ENCODE measurements at regions not wholly inside any gene's neighbourhood (a gene's known extent, or its start where the extent isn't known, plus 50 kb on each side); places are given as distances from the start of the nearest gene placed in this dataset.

GRCh38 chr2:105649534-105649933, 95.2 kb upstream of the NCK2 start:
- TF ChIP-seq CTCF (IDR thresholded peaks at IDR 0.05; ENCODE audit: low read depth, low read length) (no peak), POLR2A (IDR thresholded peaks at IDR 0.05; ENCODE audit: extremely low read depth, insufficient read length) (no peak)

Measured in NB4 (cell line).